Posterior cingulate gyrus (tissue), 11 donors: ENCODE measurements at regions not wholly inside any gene's neighbourhood (a gene's known extent, or its start where the extent isn't known, plus 50 kb on each side); places are given as distances from the start of the nearest gene placed in this dataset.

ENCODE experiments used
- DNase-seq, 10 donors: peaks; one replicate each; pipeline versions ENCODE4 v3.0.0 to v3.0.0-alpha.2; 2020 to 2021; ENCODE audit warnings: mixed read lengths in 3 of 10
- intact Hi-C: fragments of 100-400 bp; cut with DNase I; formaldehyde crosslinking; loops from one replicate; pipeline ENCODE4 v1.15.1; 2023

DNA sequence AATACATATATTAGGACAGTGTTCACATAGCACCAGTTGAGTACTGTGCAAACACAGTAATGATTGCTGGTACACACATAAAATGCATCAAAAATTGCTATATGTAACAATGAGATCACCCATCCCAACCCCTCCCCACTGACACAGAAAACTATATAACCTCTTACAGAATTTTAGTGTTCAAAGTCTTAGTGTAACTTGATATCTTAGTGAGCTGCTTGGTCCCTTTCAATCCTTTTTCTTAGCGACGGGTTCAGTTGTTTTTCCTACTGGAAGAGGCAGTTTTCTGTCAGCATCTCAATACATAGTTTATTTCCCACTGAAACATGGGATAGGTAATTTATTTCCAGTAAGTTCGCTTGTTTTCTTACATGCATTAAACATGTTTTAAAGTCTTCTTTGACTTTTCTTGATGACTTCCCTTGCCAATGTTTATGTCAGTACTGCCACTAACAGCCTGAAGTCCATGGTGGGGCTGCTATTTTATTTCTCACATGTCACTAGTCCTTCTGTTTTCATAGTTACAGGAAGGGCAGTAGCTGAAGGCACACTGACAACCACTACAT lies 96.4 kb upstream of the FOXC1 start:
- DNase-seq = no peak
- intact Hi-C loops = no loop called here

DNA sequence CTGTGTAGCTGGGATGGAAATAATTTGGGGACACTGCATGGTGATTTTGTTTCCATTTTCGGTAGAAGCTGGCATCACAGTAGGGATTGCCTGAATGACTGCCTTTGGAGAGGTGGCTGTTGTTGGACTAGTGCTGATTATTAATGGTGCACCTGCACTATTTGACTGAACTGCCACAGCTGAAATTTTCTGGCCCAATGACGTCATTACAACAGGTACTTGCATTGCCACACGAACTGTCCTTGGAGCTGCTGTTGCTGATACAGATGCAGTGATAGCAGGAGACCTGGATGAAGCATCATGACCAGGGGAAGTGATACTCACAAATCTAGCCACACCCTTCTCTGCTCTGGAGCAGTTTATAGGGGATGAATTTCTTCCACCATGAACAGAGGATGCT lies 95.6 kb upstream of the FOXC1 start:
- intact Hi-C loops = no loop called here
- DNase-seq = no peak

DNA sequence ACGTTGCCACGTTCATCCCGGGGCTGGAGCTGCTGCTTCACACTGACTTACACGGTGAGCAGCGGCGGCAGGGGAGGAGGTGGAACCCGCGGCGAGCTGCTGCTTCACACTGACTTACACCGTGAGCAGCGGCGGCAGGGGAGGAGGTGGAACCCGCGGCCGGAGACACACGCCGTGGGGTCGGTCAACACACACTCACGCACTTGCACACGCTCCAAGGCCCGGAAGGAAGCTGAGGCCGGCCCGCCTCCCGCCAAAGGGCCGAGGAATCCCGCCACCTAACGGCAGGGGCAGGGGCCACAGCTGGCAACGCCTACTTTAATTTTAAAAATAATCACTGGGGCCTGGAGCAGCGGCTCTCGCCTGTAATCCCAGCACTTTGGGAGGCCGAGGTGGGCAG lies 94.4 kb upstream of the FOXC1 start:
- intact Hi-C loops = no loop called here
- peak in 1 of 10 donors; percentile 59 for DNase-seq

DNA sequence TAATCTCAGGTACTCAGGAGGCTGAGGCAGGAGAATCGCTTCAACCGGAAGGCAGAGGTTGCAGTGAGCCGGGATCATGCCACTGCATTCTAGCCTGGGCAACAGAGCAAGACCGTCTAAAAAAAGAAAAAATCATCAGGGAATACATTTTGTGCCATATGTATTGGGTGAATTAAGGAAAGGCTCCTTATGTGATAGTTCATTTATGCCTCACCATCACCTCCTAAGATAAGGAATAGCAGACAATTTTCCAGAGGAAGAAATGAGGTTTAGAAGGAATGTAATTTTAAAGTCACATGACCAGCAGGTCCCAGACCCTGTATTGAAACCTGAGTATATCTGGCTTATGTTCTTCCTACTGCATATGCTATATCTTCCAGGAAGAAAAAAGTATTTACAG lies 93.9 kb upstream of the FOXC1 start:
- no peak for DNase-seq
- intact Hi-C loops = no loop called here

DNA sequence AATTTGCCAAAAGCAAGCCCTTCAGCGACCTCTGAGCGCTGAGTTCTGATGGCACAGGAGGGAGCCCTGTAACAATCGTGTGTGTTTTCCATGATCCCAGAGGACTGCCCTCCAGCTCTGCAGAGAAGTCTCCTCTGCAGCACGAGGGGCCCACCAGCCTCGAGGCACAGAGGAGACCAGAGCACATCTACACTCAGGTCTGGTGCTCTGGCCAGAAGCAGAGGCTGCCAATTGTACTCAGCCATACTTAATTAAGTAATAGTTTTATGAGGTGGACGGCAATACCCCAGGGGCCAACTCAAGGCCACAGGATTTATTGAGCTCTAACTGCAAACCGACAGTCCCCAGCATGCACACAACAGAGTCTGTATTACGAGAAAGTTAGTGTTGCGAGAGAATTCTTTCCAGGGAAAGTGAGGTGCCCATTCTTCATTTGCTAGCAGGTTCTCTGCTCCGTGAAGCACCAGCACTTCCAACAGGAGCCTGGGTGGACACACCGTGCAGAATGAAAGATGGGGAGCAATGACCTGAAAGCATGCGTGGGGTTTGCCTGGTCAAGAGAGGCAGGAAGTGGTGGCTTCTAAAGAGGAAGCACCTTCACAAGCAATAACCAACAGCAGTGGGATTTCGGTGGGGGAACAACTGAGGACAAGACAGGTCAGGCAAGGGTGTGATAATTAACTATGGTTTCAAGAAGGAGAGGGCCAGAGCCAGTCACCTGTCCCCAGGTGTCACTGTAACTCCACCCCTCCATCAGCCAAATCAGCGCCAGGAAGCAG lies 92.8 kb upstream of the FOXC1 start:
- intact Hi-C loops = no loop called here
- DNase-seq = peak in 2 of 10 donors; percentile 18 to 26

DNA sequence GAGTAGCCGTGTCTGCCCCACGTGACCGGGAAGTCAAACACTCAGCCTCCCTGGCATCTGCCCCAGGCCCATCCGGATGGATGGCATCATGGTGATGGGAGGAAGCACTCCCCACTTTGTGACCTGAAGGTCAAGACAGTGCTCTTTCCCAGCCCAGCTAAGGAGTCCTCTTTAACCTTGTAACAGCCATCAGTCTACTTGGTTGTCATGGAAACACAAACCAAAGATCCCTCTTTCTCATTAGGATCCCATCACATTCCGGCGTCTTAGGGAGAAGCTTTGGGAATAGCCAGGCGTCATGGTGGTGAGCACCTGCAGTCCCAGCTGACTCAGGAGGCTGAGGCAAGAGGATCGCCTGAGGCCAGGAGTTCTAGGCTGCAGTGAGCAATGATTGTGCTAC lies 90.9 kb upstream of the FOXC1 start:
- intact Hi-C loops = no loop called here
- DNase-seq = no peak

DNA sequence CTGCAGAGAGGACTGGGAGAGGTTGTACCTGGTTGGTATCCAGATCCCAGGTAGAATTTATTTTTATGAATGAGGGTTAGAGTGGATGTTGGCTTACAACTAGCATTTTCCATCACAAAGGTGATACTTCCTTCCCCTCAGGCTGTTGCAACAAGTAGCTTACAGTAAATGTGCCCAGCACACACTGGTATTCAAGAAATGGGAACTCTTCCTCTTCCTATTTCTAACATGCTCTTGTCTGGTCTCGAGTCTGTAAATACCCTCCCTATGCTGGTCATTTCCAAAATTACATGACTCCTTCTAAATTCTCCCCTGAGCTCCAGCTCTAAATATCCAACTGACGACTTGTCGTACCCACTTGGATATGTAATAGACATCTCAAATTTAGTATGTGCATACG lies 90.1 kb upstream of the FOXC1 start:
- intact Hi-C loops = no loop called here

DNA sequence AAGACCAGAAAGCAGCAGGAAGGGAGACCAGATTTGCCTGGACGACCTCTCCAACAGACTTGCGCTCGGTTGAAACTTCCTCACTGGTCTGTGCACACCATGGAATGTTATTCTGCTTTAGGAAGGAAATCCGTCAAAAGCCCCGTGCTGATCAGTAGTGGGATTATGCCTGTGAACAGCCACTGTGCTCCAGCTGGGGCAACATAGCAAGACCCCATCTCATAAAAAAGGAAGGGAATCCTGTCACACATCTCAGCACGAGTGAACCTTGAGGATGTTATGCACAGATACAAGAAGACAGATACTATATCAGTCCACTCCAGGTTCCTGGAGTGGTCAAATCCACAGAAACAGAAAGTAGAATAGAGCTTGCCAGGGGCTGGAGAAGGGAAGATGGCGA lies 86.9 kb upstream of the FOXC1 start:
- intact Hi-C loops = no loop called here
- DNase-seq = no peak

More for the DNA sequence above, 90.1 kb upstream of the FOXC1 start:
- no peak for DNase-seq

DNA sequence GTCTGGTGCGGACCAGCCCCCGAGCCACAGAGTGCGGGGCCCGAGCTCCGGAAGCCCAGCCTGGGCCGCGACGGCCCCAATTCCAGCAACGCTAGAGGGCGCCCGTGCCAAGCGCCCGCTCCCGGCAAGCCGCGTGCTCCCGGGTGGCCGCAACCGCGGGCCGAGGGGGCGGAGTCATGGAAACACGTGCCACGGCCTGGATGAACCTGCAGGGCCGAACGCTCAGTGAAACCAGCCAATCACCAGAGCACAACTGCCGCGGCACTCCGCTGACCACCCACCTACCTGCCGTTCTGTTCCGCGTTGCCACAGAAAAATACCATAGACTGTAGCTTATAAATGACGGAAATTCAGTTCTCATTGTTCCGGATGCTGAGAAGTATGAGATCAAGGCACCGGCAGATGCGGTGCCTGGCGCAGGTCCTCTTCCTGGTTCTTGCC lies 85.7 kb upstream of the FOXC1 start:
- intact Hi-C loops = loop anchor here (2.0 kb wide), 1 partner anchor 31 kb away; no protein-coding TSS in a partner anchor
- DNase-seq = peak in 8 of 10 donors; percentile 32 to 93 (median 60)

DNA sequence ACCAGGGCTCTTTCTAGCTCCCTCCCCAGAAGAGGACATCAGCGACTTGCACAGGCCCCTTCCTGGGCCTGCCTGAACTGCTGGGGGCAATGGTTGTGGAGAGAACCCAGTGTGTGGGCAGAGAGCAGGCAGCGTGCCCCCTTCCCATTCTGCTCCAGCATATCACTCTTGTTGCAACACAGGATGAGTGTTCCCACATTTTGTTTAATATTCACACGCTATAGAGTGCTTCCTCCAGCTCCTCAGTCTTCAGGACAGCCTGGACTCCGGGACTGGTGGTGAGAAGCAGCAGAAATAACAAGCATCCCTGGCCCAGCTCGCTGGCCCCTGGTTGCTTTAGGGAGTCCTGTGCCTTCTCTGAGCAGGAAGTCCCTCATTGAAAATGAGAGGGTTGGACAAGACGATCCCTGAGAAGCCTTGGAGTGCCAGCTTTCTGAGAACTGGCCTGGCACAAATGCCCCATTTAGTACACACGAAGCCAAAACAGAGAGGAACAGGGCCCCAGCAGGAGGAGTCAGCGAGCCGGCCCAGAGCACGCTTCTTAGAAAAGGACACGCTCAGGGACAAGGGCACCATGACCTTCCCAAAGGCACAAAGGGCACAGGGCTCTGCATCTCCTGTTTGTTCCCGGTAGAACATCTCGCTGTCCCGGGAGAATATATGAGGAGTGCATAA lies 84.2 kb upstream of the FOXC1 start:
- peak in 3 of 10 donors; percentile 34 to 91 (median 46) for DNase-seq
- intact Hi-C loops = loop anchor here (2.0 kb wide), 1 partner anchor 29 kb away; no protein-coding TSS in a partner anchor

DNA sequence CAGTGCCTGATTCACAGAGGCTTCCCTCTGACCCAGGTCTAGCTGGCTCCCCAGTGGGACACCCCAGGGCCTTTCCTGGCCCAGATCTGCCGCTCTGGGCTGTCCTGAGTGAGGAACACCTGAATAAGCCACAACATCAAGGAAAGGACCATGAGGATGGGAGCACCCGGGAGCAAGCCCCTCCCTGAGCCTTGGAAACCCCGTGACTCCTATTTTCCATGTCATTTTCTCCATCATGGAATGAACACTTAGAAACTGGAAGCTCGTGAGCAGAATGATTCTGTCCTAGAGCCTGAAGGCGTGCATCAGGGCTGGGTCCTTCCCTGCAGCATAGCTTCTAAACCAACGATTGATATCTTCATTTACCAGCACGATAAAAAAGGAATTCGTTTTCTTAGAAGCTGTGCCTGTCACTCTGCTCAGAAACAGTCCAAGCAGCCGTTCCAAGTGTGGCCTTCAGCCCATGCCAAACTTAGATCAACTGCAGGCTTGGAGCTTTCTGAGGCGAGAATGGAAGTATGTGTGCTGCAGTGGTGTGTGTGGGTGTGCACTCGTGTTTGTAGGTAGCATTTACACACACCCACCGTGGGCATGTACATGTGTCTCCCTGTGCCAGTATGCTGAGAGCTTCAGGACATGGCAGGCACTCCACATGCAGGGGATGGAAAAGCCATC lies 83.2 kb upstream of the FOXC1 start:
- peak in 7 of 10 donors; percentile 27 to 85 (median 46) for DNase-seq
- intact Hi-C loops = no loop called here

DNA sequence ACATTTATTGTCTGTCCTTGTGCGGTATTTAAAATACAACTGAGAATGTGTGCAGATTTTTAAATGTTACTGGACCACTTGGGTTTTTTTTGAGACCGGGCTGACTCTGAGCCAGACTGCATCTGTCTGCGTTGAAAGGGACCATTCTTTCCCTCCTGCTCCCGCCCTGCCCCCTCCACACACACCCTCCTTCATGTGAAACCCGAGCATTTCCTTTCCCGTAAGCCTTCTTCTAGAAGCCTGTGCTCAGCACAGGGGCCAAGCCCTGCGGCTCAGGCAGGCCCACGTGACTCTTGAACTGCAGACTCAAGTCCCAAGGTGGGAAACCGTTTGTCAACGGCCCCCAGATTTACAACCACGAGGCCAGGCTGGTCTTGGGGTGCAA lies 82.7 kb upstream of the FOXC1 start:
- DNase-seq = peak; percentile 50 to 93 (median 64)
- intact Hi-C loops = no loop called here

DNA sequence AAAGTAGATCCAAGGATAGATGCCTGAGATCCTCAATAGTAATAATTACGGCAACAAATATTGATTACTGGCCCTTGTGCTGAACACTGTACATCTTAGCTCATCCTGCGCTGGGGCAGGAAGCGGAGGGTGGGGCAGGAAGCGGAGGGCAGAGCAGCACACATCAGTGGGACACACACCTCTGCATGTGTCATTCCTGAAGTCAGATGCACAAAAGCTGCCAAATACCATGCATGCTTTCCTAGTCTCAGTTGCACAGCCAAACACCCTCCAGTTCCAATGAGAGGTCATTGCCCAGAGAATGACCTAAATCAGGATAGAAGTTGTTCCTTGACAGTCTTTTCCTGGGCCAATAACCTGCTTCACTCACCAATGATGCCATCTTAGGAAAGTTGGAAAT lies 74.4 kb upstream of the FOXC1 start:
- intact Hi-C loops = no loop called here
- DNase-seq = no peak

DNA sequence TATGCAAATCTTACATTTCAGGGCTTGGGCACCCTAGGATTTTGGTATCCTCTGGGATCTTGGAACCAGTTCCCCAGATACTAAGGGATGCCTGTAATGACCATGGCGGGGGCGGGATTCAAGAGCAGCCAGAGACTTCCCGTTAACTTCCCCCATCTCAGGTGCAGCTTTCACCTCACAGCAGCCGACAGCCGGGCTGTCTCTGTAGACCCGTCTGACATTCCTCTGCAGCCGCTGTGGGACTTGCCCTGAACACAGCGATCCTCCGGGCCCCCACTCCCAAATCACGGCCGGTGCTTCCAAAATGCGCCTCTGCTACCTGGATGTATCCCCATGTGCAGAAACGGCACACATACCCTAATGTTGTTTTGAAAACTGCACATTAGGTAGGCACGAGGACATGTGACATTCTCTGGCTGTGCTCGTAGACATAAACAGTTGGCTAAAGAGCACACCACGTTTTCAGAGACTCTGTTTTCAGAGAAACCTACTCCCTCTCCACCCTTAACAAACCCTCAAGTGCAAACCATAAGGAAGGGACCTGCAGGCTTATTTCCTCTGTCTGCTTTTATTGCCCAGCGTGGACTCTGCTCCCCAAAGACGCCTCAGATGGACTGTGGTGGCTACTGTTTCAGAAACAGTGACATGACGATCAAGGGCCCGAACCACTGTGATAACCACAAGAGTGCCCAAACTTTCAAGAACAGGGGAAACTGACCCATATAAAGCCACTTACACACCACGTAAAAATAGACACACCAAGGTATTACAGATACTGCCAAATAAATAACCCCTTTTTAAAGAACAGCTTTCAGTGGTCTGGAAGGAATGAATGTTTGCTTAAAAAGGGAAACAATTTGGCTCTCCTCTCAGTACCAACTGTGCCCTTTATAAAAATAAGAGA lies 72.9 kb upstream of the FOXC1 start:
- intact Hi-C loops = no loop called here
- no peak for DNase-seq

DNA sequence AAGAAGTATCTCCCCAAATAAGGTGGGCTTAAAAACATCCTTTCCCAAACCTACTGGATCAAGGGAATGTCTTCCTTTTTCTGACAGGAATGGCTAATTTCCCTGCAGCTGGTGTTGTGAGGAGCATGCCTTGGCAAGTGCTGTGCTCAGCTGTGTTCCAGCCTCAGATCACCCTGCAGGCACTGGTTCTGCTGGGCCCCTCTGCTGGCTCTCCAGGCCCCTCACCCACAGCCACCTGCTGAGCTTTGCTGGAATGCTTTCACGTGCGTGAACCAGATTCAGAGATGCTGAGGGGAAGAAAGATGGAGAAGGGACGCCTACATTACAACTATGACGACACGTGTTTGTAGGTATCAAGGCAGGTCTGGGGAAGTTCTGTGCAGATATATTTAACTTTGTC lies 71.3 kb upstream of the FOXC1 start:
- peak in 2 of 10 donors; percentile 19 to 81 for DNase-seq
- intact Hi-C loops = no loop called here

DNA sequence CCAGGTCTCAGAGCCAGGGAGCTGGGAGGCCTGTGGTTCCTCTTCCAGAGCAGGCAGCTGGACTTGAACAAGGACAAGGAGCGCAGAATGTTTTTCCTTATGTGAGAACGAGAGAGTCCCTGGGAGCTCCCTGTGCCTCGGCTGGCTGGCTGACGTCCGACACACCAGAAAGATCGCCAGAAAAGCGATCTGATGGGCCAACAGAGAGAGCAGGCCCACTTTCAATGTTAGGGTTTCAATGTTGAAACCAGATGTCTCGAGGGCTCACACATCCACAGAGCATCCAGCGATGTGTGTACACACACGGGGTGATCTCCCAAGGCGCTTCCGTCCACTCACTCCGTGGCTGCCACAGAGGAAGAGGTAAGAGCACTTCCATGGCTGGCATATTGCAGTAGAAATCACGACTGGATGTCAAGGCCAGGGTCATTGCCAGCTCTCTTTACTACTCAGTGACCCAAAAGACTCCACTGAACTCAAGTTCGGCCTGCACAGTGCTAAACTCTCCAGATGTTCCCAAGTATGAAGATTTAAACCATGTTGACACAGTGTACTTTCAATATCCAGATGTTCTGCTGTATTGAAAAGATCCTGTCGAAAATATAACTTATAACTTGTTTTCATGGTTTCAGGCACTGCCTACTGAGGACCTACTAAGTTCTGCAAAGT lies 70.8 kb upstream of the FOXC1 start:
- no peak for DNase-seq

DNA sequence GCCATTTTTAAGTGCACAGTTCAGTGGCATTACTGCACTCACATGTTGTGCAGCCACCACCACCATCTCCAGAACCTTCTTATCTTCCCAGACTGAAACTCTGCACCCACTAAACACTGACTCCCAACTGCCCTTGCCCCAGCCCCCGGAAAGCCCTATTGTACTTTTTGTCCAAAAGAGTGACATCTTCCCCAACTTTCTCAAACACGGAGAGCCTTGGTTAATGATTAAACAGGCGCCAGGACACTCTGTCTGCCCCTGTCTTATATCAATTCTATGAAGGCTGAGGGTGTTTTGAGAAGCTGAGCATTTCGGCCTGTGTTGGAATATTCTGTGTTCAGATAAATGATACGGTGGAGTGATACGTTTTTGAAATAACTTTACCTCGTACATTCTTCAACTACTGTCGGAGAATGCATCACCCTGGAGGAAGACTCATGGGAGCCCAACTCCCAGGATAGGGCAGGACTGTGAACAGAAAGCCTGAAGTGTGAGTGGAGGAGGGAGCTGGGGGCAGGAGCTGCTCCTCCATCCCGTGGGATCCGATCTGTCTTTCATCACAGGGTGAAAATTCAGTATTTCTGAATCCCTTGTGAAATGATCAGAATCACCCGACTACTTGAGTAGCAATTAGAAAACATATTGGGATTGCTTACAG lies 68.7 kb upstream of the FOXC1 start:
- intact Hi-C loops = no loop called here

More for the DNA sequence above, 70.8 kb upstream of the FOXC1 start:
- intact Hi-C loops = no loop called here

DNA sequence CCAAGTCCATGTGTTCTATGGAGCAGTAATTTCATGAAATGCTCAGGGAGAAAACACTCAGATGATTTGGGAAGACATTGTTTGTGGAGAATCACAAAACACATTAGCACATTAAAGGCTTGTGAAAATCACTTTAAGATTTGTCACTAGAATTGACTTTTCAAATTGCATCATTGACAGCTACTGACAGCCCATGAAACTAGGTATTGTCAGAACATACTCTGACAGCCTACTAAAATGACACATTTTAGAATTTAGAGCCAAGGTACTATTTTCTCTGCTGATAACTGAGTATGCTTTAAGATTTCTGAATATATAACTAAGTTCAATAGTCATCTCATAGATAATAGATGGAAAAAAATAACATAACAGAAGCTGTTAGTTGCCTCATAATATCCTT lies 67.4 kb upstream of the FOXC1 start:
- DNase-seq = no peak
- intact Hi-C loops = no loop called here

More for the DNA sequence above, 68.7 kb upstream of the FOXC1 start:
- DNase-seq = no peak

DNA sequence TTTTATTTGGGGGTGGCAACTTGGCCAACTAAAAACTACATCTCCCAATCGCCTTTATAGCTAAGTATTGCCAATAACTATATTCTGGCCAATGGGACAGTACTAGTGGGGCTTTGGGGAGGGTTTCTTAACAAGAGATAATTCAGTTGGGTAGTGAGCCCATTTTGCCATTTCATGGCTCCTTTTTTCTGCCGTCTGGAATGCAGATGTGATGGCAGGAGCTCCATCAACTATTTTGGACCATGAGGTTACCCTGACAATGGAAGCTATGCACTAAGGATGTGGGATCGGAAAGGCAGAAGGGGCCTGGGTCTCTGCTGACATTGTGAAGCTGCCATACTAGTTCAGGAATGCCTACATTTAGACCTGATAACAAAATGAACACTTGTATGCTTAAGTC lies 67.0 kb upstream of the FOXC1 start:
- intact Hi-C loops = no loop called here
- DNase-seq = no peak
